Right lobe of liver (tissue), 6 donors: ENCODE measurements at regions not wholly inside any gene's neighbourhood (a gene's known extent, or its start where the extent isn't known, plus 50 kb on each side); places are given as distances from the start of the nearest gene placed in this dataset.
A peak's percentile ranks its signal among the peaks of the same experiment; 100 is the strongest.
"Not testable (repeated sequence)": the region's sequence is repeated elsewhere in the genome, so short reads cannot be mapped to it uniquely, and the experiment has no call there.

Experiments
- ATAC-seq, 4 donors: fragments of 200-7000 bp; cut with Tn5 transposase; one replicate each; pipeline ENCODE4 v1.9.1; 2020; ENCODE audit warnings: mild to moderate bottlenecking in 4 of 4, moderate library complexity in 4 of 4
- DNase-seq, 3 donors: peaks; one replicate each; pipeline ENCODE4 v3.0.0-alpha.2; 2020
- H3K27ac ChIP-seq, 3 donors: fragments of 200-600 bp; one replicate each; pipeline ENCODE4 v1.8.0; 2022
- H3K27me3 ChIP-seq, 2 donors: fragments of 200-600 bp; one replicate each; pipeline ENCODE4 v1.8.0; 2022
- H3K36me3 ChIP-seq, 4 donors: fragments of 200-600 bp; sonication (generic) in 1 of 4; one replicate each; pipeline versions ENCODE4 v1.5.1 to v1.8.0; 2017 to 2022; ENCODE audit warnings: control low read depth in 1 of 4
- H3K4me1 ChIP-seq, 4 donors: fragments of 200-600 bp; sonication (generic) in 1 of 4; one replicate each; pipeline versions ENCODE4 v1.5.1 to v1.8.0; 2017 to 2022; ENCODE audit warnings: control low read depth in 1 of 4
- H3K4me3 ChIP-seq, 3 donors: fragments of 200-600 bp; one replicate each; pipeline ENCODE4 v1.8.0; 2022
- H3K9me3 ChIP-seq, 4 donors: fragments of 200-600 bp; sonication (generic) in 1 of 4; one replicate each; pipeline versions ENCODE4 v1.5.1 to v1.8.0; 2017 to 2022; ENCODE audit warnings: control low read depth in 1 of 4
- POLR2A ChIP-seq: fragments of 450-650 bp; IDR thresholded peaks from one replicate; pipeline ENCODE4 v1.6.1; 2017; ENCODE audit warnings: antibody characterized with exemption, mild to moderate bottlenecking
- WGBS: methylation state at CpG from one replicate; pipeline ENCODE4 v1.1.6; 2018; ENCODE audit warnings: low coverage, low lambda C conversion rate; ENCODE audit not compliant: insufficient coverage; ENCODE audit errors: missing lambda C conversion rate; 5-methylcytosine and 5-hydroxymethylcytosine counted together
- intact Hi-C, 2 donors: fragments of 100-400 bp; cut with DNase I; formaldehyde crosslinking; loops; one replicate each; pipeline versions ENCODE4 v1.11.2 to v1.14.1; 2022
- TF ChIP-seq, protein P1 (sequence below), 4 donors: fragments of 200-600 bp in 3 of 4; fragments of 450-650 bp in 1 of 4; IDR thresholded peaks; one replicate each; pipeline versions ENCODE4 v1.5.1 to v1.8.0; 2016 to 2022; ENCODE audit warnings: antibody characterized with exemption in 4 of 4, mild to moderate bottlenecking in 2 of 4
- donor health status: DM: no; HTN: yes; CAD: no.
- donor health status: DM: no; HTN: no; CAD: no.
- donor health status: DM: no; HTN: no; CAD: no.
- donor health status: DM: no; HTN: yes; CAD: no.
- donor health status: DM: no; HTN: yes; CAD: no.

DNA sequence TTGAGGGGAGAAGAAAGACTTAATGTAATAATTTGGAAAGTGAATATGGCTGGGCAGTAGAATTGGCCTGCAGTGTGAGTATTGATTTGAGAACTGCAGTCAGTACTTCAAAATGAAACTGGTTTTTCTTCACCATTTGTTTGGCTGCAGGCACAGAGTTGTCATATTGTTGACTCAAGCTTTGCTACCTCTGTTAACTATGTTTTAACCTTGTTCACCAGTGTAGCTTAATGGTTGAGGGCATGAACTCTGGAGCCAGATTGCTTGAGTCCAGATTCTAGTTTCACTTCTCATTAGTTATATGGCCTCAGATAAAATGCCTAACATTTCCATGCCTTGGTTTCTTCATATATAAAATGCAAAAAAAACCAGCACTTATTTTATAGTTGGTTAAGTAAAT lies 64.1 kb downstream of the CFAP44 start:
- peak in 1 of 3 donors; percentile 51 for DNase-seq
- Histone ChIP-seq H3K4me1 (peaks cover 0 to 9% (median 0%) of the 10 kb centered on the region in 4 donors), H3K27ac (no peak overlapping the region), H3K27me3 (no peaks in the 10 kb centered on the region), H3K4me3 (no peak overlapping the region), H3K9me3 (no peaks in the 10 kb centered on the region), H3K36me3 (no peaks in the 10 kb centered on the region)
- TF ChIP-seq, protein P1, sequence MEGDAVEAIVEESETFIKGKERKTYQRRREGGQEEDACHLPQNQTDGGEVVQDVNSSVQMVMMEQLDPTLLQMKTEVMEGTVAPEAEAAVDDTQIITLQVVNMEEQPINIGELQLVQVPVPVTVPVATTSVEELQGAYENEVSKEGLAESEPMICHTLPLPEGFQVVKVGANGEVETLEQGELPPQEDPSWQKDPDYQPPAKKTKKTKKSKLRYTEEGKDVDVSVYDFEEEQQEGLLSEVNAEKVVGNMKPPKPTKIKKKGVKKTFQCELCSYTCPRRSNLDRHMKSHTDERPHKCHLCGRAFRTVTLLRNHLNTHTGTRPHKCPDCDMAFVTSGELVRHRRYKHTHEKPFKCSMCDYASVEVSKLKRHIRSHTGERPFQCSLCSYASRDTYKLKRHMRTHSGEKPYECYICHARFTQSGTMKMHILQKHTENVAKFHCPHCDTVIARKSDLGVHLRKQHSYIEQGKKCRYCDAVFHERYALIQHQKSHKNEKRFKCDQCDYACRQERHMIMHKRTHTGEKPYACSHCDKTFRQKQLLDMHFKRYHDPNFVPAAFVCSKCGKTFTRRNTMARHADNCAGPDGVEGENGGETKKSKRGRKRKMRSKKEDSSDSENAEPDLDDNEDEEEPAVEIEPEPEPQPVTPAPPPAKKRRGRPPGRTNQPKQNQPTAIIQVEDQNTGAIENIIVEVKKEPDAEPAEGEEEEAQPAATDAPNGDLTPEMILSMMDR (IDR thresholded peaks at IDR 0.05), result no peak
- no peak for TF ChIP-seq POLR2A
- intact Hi-C loops, result no loop called here
- peak; percentile 94 to 100 (median 97) for ATAC-seq

- WGBS, result 91% methylated on average over 1 of the region's 1 CpG
- Histone ChIP-seq H3K27ac (no peak overlapping the region), H3K36me3 (no peaks in the 10 kb centered on the region), H3K27me3 (no peaks in the 10 kb centered on the region), H3K4me1 (peaks cover 0 to 9% (median 0%) of the 10 kb centered on the region in 4 donors), H3K9me3 (no peaks in the 10 kb centered on the region), H3K4me3 (no peak overlapping the region)
- TF ChIP-seq, protein P1 (IDR thresholded peaks at IDR 0.05), result no peak
- no peak for TF ChIP-seq POLR2A
- intact Hi-C loops, result no loop called here
- DNase-seq (no peak), ATAC-seq (no peak)
These were observed 67.2 kb downstream of the CFAP44 start for GRCh38 chr3:113374078-113374477.

DNA sequence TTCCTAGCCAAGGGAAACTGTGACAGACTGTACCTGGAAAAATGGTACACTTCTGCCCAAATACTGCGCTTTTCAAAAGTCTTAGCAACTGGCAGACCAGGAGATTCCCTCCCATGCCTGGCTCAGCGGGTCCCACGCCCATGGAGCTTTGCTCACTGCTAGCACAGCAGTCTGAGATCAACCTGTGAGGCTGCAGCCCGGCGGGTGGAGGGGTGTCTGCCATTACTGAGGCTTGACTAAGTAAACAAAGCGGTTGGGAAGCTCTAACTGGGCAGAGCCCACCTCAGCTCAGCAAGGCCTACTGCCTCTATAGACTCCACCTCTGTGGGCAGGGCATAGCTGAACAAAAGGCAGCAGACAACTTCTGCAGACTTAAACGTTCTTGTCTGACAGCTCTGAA lies 74.5 kb downstream of the CFAP44 start:
- WGBS, result 100% methylated on average over 1 of the region's 7 CpGs
- ATAC-seq, H3K27me3 ChIP-seq, intact Hi-C loops, H3K27ac ChIP-seq, H3K9me3 ChIP-seq, H3K4me3 ChIP-seq, H3K4me1 ChIP-seq, DNase-seq, H3K36me3 ChIP-seq: not testable (repeated sequence)

DNA sequence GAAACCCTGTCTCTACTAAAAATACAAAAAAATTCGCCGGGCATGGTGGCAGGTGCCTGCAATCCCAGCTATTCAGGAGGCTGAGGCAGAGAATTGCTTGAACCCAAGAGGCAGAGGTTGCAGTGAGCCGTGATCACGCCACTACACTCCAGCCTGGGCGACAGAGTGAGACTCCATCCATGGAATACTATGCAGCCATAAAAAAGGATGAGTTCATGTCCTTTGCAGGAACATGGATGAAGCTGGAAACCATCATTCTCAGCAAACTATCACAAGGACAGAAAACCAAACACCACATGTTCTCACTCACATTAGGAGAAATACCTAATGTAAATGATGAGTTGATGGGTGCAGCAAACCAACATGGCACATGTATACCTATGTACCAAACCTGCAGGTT lies 86.0 kb downstream of the CFAP44 start:
- ATAC-seq, H3K9me3 ChIP-seq, intact Hi-C loops, H3K27ac ChIP-seq, H3K4me3 ChIP-seq, H3K27me3 ChIP-seq, H3K4me1 ChIP-seq, DNase-seq, H3K36me3 ChIP-seq: not testable (repeated sequence)
- WGBS, result no CpG with 5 or more reads among the region's 5 CpGs

GRCh38 chr3:113354307-113354706 lies 87.0 kb downstream of the CFAP44 start:
- DNase-seq, result no peak
- intact Hi-C loops, result no loop called here
- H3K9me3 ChIP-seq, result no peaks in the 10 kb centered on the region
- H3K27ac ChIP-seq, result no peak overlapping the region
- ATAC-seq, result no peak
- H3K4me1 ChIP-seq, result no peaks in the 10 kb centered on the region
- H3K36me3 ChIP-seq, result no peaks in the 10 kb centered on the region
- TF ChIP-seq POLR2A, result no peak
- TF ChIP-seq, protein P1 (IDR thresholded peaks at IDR 0.05), result no peak
- no peaks in the 10 kb centered on the region for H3K27me3 ChIP-seq
- H3K4me3 ChIP-seq, result no peak overlapping the region
- WGBS, result no CpG with 5 or more reads among the region's 1 CpG

DNA sequence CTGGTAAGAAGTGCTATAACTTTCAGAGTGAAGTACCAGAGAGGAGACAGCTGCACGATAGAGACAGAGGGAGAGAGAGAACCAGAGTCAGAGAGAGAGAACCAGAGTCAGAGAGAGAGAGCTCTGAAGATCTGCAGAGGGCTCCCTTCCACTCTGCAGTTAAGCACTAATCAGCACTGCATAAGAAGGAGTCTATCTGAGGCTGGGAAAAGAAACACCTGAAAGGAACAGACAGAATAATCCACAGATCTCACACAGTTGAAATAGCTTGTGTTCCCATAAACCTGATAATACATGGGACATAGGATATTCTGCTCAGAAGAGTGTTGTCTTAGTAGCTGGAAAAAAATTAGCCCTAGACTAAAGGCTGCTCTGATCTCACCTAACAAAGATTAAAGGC lies 87.6 kb downstream of the CFAP44 start:
- intact Hi-C loops, result no loop called here
- 53% methylated on average over 1 of the region's 1 CpG for WGBS
- H3K4me1 ChIP-seq, result no peaks in the 10 kb centered on the region
- TF ChIP-seq POLR2A, result no peak
- TF ChIP-seq, protein P1 (IDR thresholded peaks at IDR 0.05), result no peak
- no peaks in the 10 kb centered on the region for H3K36me3 ChIP-seq
- ATAC-seq (no peak), DNase-seq (no peak)
- no peaks in the 10 kb centered on the region for H3K9me3 ChIP-seq
- no peak overlapping the region for H3K4me3 ChIP-seq
- no peak overlapping the region for H3K27ac ChIP-seq
- no peaks in the 10 kb centered on the region for H3K27me3 ChIP-seq
